Mesendoderm (in vitro differentiated cells): ENCODE measurements at regions not wholly inside any gene's neighbourhood (a gene's known extent, or its start where the extent isn't known, plus 50 kb on each side); places are given as distances from the start of the nearest gene placed in this dataset.
A peak's percentile ranks its signal among the peaks of the same experiment; 100 is the strongest.

Experiments used
- DNase-seq: peaks from one replicate; pipeline ENCODE4 v3.0.0; 2013
- H2AK5ac ChIP-seq: 2 replicates; pipeline ENCODE4 v1.6.1; 2013; ENCODE audit warnings: low read length, inconsistent platforms
- H2BK120ac ChIP-seq: 2 replicates; pipeline ENCODE4 v1.6.1; 2013; ENCODE audit warnings: low read depth, mild to moderate bottlenecking, low read length, moderate library complexity, mixed read lengths
- H2BK15ac ChIP-seq: replicated peaks from 2 replicates; pipeline ENCODE4 v1.6.1; 2013; ENCODE audit warnings: low read depth, mild to moderate bottlenecking, moderate library complexity
- H2BK5ac ChIP-seq: 2 replicates; pipeline ENCODE4 v1.6.1; 2013; ENCODE audit warnings: low read length, inconsistent platforms
- H3K18ac ChIP-seq: 2 replicates; pipeline ENCODE4 v1.6.1; 2013; ENCODE audit warnings: mild to moderate bottlenecking, low read length, mixed read lengths
- H3K23ac ChIP-seq: one replicate; pipeline ENCODE4 v1.6.1; 2013; ENCODE audit warnings: low read length
- H3K27ac ChIP-seq: 2 replicates; pipeline ENCODE4 v1.5.1; 2013; ENCODE audit warnings: low read depth, mild to moderate bottlenecking, inconsistent platforms, low read length, moderate library complexity
- H3K27me3 ChIP-seq: 2 replicates; pipeline ENCODE4 v1.6.1; 2013; ENCODE audit warnings: low read length, control low read depth, mild to moderate bottlenecking, inconsistent platforms; ENCODE audit not compliant: insufficient read depth, poor library complexity
- H3K36me3 ChIP-seq: 2 replicates; pipeline ENCODE4 v1.6.1; 2013; ENCODE audit warnings: low read length, inconsistent platforms; ENCODE audit not compliant: control insufficient read depth, insufficient read depth
- H3K4ac ChIP-seq: one replicate; pipeline ENCODE4 v1.6.1; 2013; ENCODE audit warnings: low read depth, mild to moderate bottlenecking, low read length, moderate library complexity
- H3K4me1 ChIP-seq: 2 replicates; pipeline ENCODE4 v1.6.1; 2013; ENCODE audit warnings: low read depth, low read length, inconsistent platforms; ENCODE audit not compliant: control insufficient read depth
- H3K4me2 ChIP-seq: 2 replicates; pipeline ENCODE4 v1.6.1; 2013; ENCODE audit warnings: low read length
- H3K4me3 ChIP-seq: 2 replicates; pipeline ENCODE4 v1.5.1; 2013; ENCODE audit warnings: mild to moderate bottlenecking, low read length
- H3K56ac ChIP-seq: one replicate; pipeline ENCODE4 v1.6.1; 2013; ENCODE audit warnings: low read length
- H3K79me1 ChIP-seq: 2 replicates; pipeline ENCODE4 v1.6.1; 2013; ENCODE audit warnings: low read length, inconsistent platforms
- H3K79me2 ChIP-seq: 2 replicates; pipeline ENCODE4 v1.6.1; 2013; ENCODE audit warnings: mild to moderate bottlenecking, low read length; ENCODE audit not compliant: control insufficient read depth, insufficient read depth
- H3K9ac ChIP-seq: 2 replicates; pipeline ENCODE4 v1.6.1; 2013; ENCODE audit warnings: low read length, inconsistent platforms
- H4K5ac ChIP-seq: one replicate; pipeline ENCODE4 v1.6.1; 2013; ENCODE audit warnings: low read length
- H4K8ac ChIP-seq: one replicate; pipeline ENCODE4 v1.6.1; 2013; ENCODE audit warnings: low read depth, mild to moderate bottlenecking, control low read depth, low read length, moderate library complexity
- WGBS: extraction: QIAGEN DNeasy Blood & Tissue Kit; methylation state at CpG from one replicate; pipeline ENCODE4 v1.1.7; 2013; ENCODE audit warnings: low lambda C conversion rate, missing lambda C conversion rate; ENCODE audit not compliant: insufficient coverage; ENCODE audit errors: extremely low coverage; 5-methylcytosine and 5-hydroxymethylcytosine counted together

DNA sequence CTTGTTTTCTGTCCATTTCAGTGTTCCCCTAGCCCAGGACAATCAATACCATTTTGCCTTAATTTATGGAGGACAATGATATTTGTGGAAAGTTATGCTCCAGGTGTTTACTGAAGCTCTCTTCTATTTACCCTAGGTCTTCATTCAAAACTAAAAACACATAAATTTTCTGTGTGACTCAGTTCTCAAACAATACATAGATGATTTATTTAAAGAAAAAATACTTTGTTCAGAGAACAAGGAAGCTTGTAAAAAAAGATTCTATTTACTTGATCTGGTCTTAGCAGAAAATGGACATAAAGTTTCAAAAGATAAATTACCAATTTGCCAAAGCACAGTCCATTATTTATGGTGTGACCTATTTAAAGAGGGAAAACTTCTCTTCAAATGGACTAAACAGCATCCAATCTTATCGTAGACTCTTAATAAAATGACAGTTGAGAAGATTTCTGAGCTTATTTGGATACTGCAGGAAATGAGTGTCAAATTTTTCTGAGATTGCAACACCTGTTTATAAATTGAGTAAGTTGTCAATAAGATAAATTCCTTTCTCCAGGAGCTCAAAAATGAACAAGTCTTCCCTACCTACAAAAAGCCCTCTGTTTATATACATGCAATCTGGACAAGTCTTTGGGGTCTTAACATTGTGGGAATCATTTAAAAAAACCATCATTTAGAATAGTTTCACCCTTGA, 627.2 kb downstream of the PSAT1 start:
- H4K8ac ChIP-seq, result no peak overlapping the region
- WGBS, result no CpG with 5 or more reads among the region's 1 CpG
- no peak for DNase-seq
- H3K4me3 ChIP-seq, result no peak overlapping the region
- no peak overlapping the region for H2BK15ac ChIP-seq
- H3K79me1 ChIP-seq, result no peaks in the 10 kb centered on the region
- H3K9ac ChIP-seq, result no peak overlapping the region
- H3K4me2 ChIP-seq, result no peak overlapping the region
- H3K18ac ChIP-seq, result no peak overlapping the region
- H2BK120ac ChIP-seq, result no peak overlapping the region
- no peak overlapping the region for H3K23ac ChIP-seq
- H3K27ac ChIP-seq, result no peak overlapping the region
- H2BK5ac ChIP-seq, result no peak overlapping the region
- no peak overlapping the region for H3K4ac ChIP-seq
- H3K27me3 ChIP-seq, result no peaks in the 10 kb centered on the region
- no peak overlapping the region for H3K56ac ChIP-seq
- H4K5ac ChIP-seq, result no peak overlapping the region
- H3K36me3 ChIP-seq, result no peaks in the 10 kb centered on the region
- no peaks in the 10 kb centered on the region for H3K4me1 ChIP-seq
- H2AK5ac ChIP-seq, result no peak overlapping the region
- H3K79me2 ChIP-seq, result no peaks in the 10 kb centered on the region

DNA sequence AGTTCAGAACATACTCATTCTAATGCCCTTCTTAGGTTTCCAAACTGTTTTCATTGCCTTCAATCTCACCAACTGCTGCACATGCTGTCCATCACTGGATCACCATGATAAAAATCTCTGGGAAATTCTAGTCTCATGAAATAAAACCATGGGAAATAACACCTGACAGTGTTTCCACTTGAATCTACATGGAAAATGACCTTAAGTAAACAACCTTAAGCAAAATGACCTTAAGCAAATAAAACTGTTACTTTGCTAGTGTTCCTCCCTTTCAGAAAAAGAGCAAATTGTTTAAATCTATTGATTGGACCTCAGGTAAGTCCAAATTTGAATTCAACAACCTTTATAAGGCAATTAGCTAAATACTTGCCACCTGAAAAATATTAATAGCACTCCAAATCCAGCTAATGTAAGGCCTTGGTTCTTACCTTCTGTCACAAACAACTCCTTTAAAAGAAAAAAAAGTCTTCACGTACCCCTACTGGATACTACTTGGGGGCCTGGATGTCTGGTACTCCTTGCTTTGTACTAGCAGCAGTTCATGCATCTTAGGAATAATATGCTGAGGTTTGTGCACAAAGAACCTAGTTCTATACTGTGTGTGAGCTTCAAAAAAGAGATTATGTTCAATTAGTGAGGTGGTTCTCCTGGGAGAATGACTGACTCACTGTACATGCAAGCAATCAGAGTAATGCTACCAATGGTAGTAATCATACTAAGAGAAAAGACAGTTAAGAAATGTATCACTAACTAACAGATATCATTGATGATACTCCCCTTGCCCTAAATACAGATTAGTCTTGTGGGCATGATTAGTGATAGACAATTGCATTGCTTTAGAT, 630.4 kb downstream of the PSAT1 start:
- Histone ChIP-seq H3K56ac (no peak overlapping the region), H3K27me3 (no peaks in the 10 kb centered on the region), H3K36me3 (no peaks in the 10 kb centered on the region), H2BK15ac (no peak overlapping the region), H3K9ac (no peak overlapping the region), H2BK5ac (no peak overlapping the region), H3K4me1 (no peaks in the 10 kb centered on the region), H3K23ac (no peak overlapping the region), H3K79me1 (no peaks in the 10 kb centered on the region), H3K4ac (no peak overlapping the region), H4K5ac (no peak overlapping the region), H4K8ac (no peak overlapping the region), H3K27ac (no peak overlapping the region), H3K4me2 (no peak overlapping the region), H2AK5ac (no peak overlapping the region), H3K79me2 (no peaks in the 10 kb centered on the region), H3K18ac (no peak overlapping the region), H2BK120ac (no peak overlapping the region), H3K4me3 (no peak overlapping the region)
- no CpG with 5 or more reads among the region's 1 CpG for WGBS
- DNase-seq, result no peak

DNA sequence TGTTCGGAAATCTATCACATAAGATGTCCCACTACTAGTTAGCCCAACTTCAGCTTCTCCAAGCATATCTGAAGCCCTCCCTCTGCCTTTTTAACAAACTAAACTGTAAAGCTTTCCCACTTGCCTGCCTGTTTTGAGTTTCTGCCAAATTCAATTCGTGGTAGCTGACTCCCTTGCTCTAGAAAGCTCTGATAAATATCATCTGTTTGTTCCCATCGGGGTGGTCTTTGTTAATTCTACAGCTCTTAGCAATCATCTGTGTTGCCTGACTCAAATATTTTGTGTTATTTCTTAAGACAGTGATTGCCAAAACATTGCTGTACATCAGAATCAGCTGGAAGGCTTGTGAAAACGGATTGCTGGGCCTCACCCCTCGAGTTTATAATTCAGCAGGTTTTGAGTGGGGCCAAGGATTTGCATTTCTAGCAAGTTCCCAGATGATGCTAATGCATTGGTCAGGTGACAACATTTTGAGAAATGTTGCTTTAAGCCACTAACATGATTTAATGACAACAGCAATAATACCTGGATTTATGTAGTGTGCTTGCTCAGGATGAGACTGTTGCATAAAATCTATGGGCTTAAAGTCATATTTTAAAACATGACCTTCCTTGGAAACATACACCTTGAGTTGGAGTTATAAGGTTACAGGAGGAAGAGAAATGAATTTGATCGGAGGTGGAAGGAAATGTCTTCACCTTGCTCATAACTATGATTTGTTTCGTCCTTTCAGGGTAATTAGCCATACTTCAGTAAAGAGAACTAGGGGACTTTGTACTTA, 631.9 kb downstream of the PSAT1 start:
- no peak overlapping the region for H4K8ac ChIP-seq
- no peaks in the 10 kb centered on the region for H3K4me1 ChIP-seq
- no peak overlapping the region for H3K4ac ChIP-seq
- H3K27me3 ChIP-seq, result no peaks in the 10 kb centered on the region
- H3K79me1 ChIP-seq, result no peaks in the 10 kb centered on the region
- H3K56ac ChIP-seq, result no peak overlapping the region
- H2BK5ac ChIP-seq, result no peak overlapping the region
- no peak overlapping the region for H3K4me2 ChIP-seq
- no peak overlapping the region for H3K27ac ChIP-seq
- no peak overlapping the region for H3K18ac ChIP-seq
- H2BK15ac ChIP-seq, result no peak overlapping the region
- no peak overlapping the region for H3K4me3 ChIP-seq
- H2BK120ac ChIP-seq, result no peak overlapping the region
- no peaks in the 10 kb centered on the region for H3K36me3 ChIP-seq
- DNase-seq, result no peak
- no peak overlapping the region for H3K9ac ChIP-seq
- H3K23ac ChIP-seq, result no peak overlapping the region
- no peak overlapping the region for H4K5ac ChIP-seq
- no CpG with 5 or more reads among the region's 7 CpGs for WGBS
- no peaks in the 10 kb centered on the region for H3K79me2 ChIP-seq
- H2AK5ac ChIP-seq, result no peak overlapping the region

DNA sequence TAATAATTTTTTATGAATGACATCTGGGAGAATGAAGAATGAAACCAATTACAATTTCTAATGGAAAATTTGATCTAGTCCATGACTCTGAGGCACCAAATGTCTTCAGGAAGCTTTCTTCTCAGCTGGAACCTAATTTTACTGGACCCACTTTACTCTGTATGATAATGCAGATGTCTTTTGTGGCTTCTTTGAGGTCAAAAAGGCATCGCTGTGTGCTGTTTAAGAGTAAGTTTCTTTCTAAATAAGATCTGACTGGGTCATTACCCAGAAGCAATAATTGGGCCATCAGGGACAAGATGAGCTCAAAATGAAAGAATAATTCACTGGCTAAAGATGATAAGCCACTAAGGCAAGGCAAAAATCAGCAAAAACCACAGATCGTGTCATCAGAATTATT, 633.4 kb downstream of the PSAT1 start:
- H2BK5ac ChIP-seq, result no peak overlapping the region
- H3K56ac ChIP-seq, result no peak overlapping the region
- H3K4me2 ChIP-seq, result no peak overlapping the region
- H2BK15ac ChIP-seq, result no peak overlapping the region
- H4K8ac ChIP-seq, result no peak overlapping the region
- no peak overlapping the region for H2BK120ac ChIP-seq
- H3K23ac ChIP-seq, result no peak overlapping the region
- no peaks in the 10 kb centered on the region for H3K36me3 ChIP-seq
- H3K9ac ChIP-seq, result no peak overlapping the region
- no peak overlapping the region for H2AK5ac ChIP-seq
- H3K27me3 ChIP-seq, result no peaks in the 10 kb centered on the region
- WGBS, result no CpG with 5 or more reads among the region's 2 CpGs
- H3K18ac ChIP-seq, result no peak overlapping the region
- no peak overlapping the region for H4K5ac ChIP-seq
- DNase-seq, result no peak
- no peaks in the 10 kb centered on the region for H3K4me1 ChIP-seq
- no peak overlapping the region for H3K4ac ChIP-seq
- no peaks in the 10 kb centered on the region for H3K79me1 ChIP-seq
- no peak overlapping the region for H3K4me3 ChIP-seq
- H3K27ac ChIP-seq, result no peak overlapping the region
- no peaks in the 10 kb centered on the region for H3K79me2 ChIP-seq

DNA sequence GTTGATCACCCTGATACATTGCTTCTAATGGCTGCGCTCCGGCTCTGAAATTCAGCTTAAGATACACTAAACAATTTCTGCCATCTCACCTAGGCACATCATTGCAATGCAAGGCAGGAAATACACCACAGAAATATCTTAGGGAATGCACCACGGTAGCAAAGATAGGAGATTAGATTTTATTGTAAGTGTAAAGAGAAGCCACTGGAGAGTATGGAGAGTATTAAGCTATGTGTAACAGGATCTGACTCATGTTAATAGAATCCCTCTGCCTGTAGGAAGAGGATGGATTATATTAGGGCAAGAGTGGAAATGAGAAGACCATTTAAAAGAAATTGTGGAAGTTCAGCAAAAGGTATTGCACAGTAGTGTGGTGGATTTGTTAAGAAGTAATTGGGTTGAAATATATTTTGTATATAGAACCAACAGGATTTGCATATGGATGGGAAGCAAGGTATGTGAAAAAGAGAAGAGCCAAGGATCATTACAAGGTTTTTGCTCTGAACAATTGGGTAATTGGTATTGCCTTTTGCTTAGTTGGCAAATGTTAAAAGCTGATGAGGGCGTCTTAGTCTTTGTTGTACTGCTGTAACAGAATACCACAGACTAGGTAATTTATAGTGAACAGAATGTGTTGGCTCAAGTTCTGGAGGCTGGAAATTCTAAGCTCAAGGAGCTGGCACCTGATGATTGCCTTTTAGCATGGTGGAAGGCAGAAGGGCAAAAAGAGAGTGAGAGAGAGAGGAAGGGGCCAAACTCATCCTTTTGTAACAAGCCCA, 636.1 kb downstream of the PSAT1 start:
- no peak overlapping the region for H3K56ac ChIP-seq
- no peak overlapping the region for H4K5ac ChIP-seq
- no peaks in the 10 kb centered on the region for H3K79me1 ChIP-seq
- no peaks in the 10 kb centered on the region for H3K4me1 ChIP-seq
- WGBS, result no CpG with 5 or more reads among the region's 4 CpGs
- no peak overlapping the region for H3K27ac ChIP-seq
- no peaks in the 10 kb centered on the region for H3K79me2 ChIP-seq
- no peak overlapping the region for H3K23ac ChIP-seq
- no peak overlapping the region for H3K4ac ChIP-seq
- no peak overlapping the region for H3K4me3 ChIP-seq
- no peak overlapping the region for H2AK5ac ChIP-seq
- H2BK15ac ChIP-seq, result no peak overlapping the region
- peak; percentile 48 for DNase-seq
- no peak overlapping the region for H2BK120ac ChIP-seq
- H3K9ac ChIP-seq, result no peak overlapping the region
- H3K27me3 ChIP-seq, result no peaks in the 10 kb centered on the region
- no peak overlapping the region for H3K18ac ChIP-seq
- no peak overlapping the region for H3K4me2 ChIP-seq
- no peak overlapping the region for H4K8ac ChIP-seq
- H3K36me3 ChIP-seq, result no peaks in the 10 kb centered on the region
- H2BK5ac ChIP-seq, result no peak overlapping the region
